ENCODE measurements at regions not wholly inside any gene's neighbourhood (a gene's known extent, or its start where the extent isn't known, plus 50 kb on each side); places are given as distances from the start of the nearest gene placed in this dataset.

DNA sequence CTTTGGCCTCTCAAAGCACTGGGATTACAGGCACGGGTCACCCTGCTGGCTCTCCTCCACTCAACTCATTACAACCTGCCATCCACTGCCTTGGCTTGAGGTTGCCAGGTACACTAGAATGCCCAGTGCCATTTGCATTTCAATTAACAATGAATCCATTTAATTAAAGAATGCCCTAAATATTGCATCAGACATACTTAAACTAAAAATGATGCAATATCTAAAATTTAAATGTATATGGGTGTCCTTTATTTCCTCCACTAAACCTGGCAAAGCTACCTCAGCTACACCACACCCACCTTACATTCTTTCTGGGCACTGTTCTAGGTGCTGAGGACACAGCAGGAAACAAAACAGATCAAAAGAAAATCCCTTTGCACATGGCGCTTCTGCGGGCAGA lies 382.2 kb upstream of the ZFHX3 start:
- CTCF ChIA-PET (ENCODE audit: partially characterized antibody) = no interaction called here
- 89% methylated on average over 3 of the region's 3 CpGs; no CpG with 5 or more reads in 1 of the 2 experiments for WGBS, 2 experiments (ENCODE audit: extremely low coverage in 1 of 2, insufficient coverage in 1 of 2, insufficient read length in 1 of 2, insufficient replicate concordance in 2 of 2, low coverage in 1 of 2, low lambda C conversion rate in 2 of 2, missing lambda C conversion rate in 1 of 2)

More for the DNA sequence above, 382.2 kb upstream of the ZFHX3 start:
- no peaks in the 10 kb centered on the region for H3K79me1 ChIP-seq (ENCODE audit: low read depth, low read length)
- FAIRE-seq (no peak), DNase-seq (ENCODE audit: low read depth in 1 of 2, low spot score in 2 of 2) (no peak)
- no peaks in the 10 kb centered on the region for H3K36me3 ChIP-seq (ENCODE audit: control insufficient read depth in 2 of 4, insufficient read depth in 4 of 4, low read length in 3 of 4)
- H3K23me2 ChIP-seq (ENCODE audit: low read depth, low read length) = no peaks in the 10 kb centered on the region
- no peak overlapping the region for H3K4me3 ChIP-seq (ENCODE audit: extremely low read depth in 1 of 4, insufficient read depth in 2 of 4, low read depth in 3 of 4, low read length in 4 of 4)
- no peak overlapping the region for H2BK120ac ChIP-seq (replicated peaks; ENCODE audit: low read depth, low read length)
- POLR2A ChIA-PET (ENCODE audit: partially characterized antibody) = no interaction called here
- no peak overlapping the region for H3K23ac ChIP-seq (ENCODE audit: insufficient read length)
- H4K8ac ChIP-seq (ENCODE audit: extremely low read depth, insufficient read depth, low read length) = no peak overlapping the region
- H3K9ac ChIP-seq (replicated peaks in 1 of 4; ENCODE audit: extremely low read depth in 1 of 4, low read depth in 3 of 4, low read length in 3 of 4) = no peak overlapping the region
- H3K56ac ChIP-seq (replicated peaks; ENCODE audit: insufficient read length, low read depth, low read length) = no peak overlapping the region
- no peak overlapping the region for H3K27ac ChIP-seq (ENCODE audit: low read depth, low read length)
- H2AFZ ChIP-seq (ENCODE audit: low read length) = no peak overlapping the region
- H4K5ac ChIP-seq (ENCODE audit: insufficient read length, low read depth, low read length) = no peak overlapping the region
- no peak overlapping the region for H2BK5ac ChIP-seq (ENCODE audit: low read depth, low read length)
- H3K79me2 ChIP-seq (ENCODE audit: control insufficient read depth in 1 of 2, insufficient read depth in 2 of 2, low read length in 2 of 2) = no peaks in the 10 kb centered on the region
- no peak overlapping the region for H4K91ac ChIP-seq (replicated peaks; ENCODE audit: insufficient read length, low read length)
- H3K4ac ChIP-seq (replicated peaks; ENCODE audit: insufficient read length, low read depth, low read length) = no peak overlapping the region
- peaks cover 4 to 13% (median 8%) of the 10 kb centered on the region in 4 experiments; a peak in 6 of 7 replicates for H3K4me1 ChIP-seq (replicated peaks in 1 of 4; ENCODE audit: control insufficient read depth in 3 of 4, insufficient read depth in 4 of 4, low read length in 3 of 4)
- no peaks in the 10 kb centered on the region for H3K9me3 ChIP-seq (ENCODE audit: insufficient read depth in 2 of 2, low read depth in 1 of 2, low read length in 1 of 2)
- H2BK20ac ChIP-seq (ENCODE audit: low read length) = no peak overlapping the region
- H4K20me1 ChIP-seq (replicated peaks in 1 of 2; ENCODE audit: control insufficient read depth in 1 of 2, insufficient read depth in 2 of 2, low read length in 2 of 2) = no peaks in the 10 kb centered on the region
- H3K18ac ChIP-seq (ENCODE audit: extremely low read depth, low read length) = no peak overlapping the region
- H2BK15ac ChIP-seq (ENCODE audit: low read length) = no peak overlapping the region
- H3K27me3 ChIP-seq (replicated peaks in 1 of 4; ENCODE audit: control insufficient read depth in 3 of 4, extremely low read depth in 1 of 4, insufficient read depth in 3 of 4, low read length in 3 of 4) = no peaks in the 10 kb centered on the region
- no peak overlapping the region for H2AK5ac ChIP-seq (ENCODE audit: low read depth, low read length)
- no peak for TF ChIP-seq ATF2 (IDR thresholded peaks at IDR 0.05; ENCODE audit: low read length)
- no peak for TF ChIP-seq KDM1A (IDR thresholded peaks at IDR 0.05; ENCODE audit: borderline replicate concordance, low read length)
- no peak for TF ChIP-seq CEBPB (IDR thresholded peaks at IDR 0.05; ENCODE audit: low read depth, low read length)
- TF ChIP-seq, protein P1, sequence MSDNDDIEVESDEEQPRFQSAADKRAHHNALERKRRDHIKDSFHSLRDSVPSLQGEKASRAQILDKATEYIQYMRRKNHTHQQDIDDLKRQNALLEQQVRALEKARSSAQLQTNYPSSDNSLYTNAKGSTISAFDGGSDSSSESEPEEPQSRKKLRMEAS (IDR thresholded peaks at IDR 0.05) = no peak
- no peak for TF ChIP-seq POU5F1 (IDR thresholded peaks at IDR 0.05; ENCODE audit: low read depth, low read length)
- TF ChIP-seq CTBP2 (IDR thresholded peaks at IDR 0.05; ENCODE audit: borderline replicate concordance, insufficient read depth, insufficient read length, low read length) = no peak
- no peak for TF ChIP-seq JUND (IDR thresholded peaks at IDR 0.05; ENCODE audit: low read length)
- no peak for TF ChIP-seq SAP30 (IDR thresholded peaks at IDR 0.05; ENCODE audit: insufficient read depth, insufficient replicate concordance, low read length)
- no peak for TF ChIP-seq SP4 (IDR thresholded peaks at IDR 0.05; ENCODE audit: low read length)
- no peak for TF ChIP-seq TEAD4 (IDR thresholded peaks at IDR 0.05; ENCODE audit: low read depth, low read length)
- no peak for TF ChIP-seq YY1 (IDR thresholded peaks at IDR 0.05; ENCODE audit: low read depth, low read length)
- no peak for TF ChIP-seq SUZ12 (IDR thresholded peaks at IDR 0.05; ENCODE audit: low read length)
- no peak for TF ChIP-seq ZNF274 (IDR thresholded peaks at IDR 0.05; ENCODE audit: borderline replicate concordance, extremely low read depth, low read length)
- no peak overlapping the region for H3K14ac ChIP-seq (ENCODE audit: insufficient read length)
- H3K4me2 ChIP-seq (ENCODE audit: insufficient read depth in 1 of 2, low read depth in 2 of 2, low read length in 2 of 2) = no peak overlapping the region
- H2BK12ac ChIP-seq (ENCODE audit: low read depth, low read length) = no peak overlapping the region

Data from H1 (cell line).